A549 (cell line): ENCODE measurements at regions not wholly inside any gene's neighbourhood (a gene's known extent, or its start where the extent isn't known, plus 50 kb on each side); places are given as distances from the start of the nearest gene placed in this dataset.

ENCODE experiments used
- CEBPB ChIP-seq, 2 experiments: fragments of >200 bp in 1 of 2; sonication (Bioruptor Twin) in 1 of 2; formaldehyde crosslinking in 1 of 2; IDR thresholded peaks; 2 replicates each; pipeline ENCODE4 v1.6.1; 2012 to 2016
- CTCF ChIP-seq: fragments of >200 bp; sonication (Bioruptor Twin); formaldehyde crosslinking; IDR thresholded peaks from 3 replicates; pipeline ENCODE4 v1.5.1; 2016
- ELK1 ChIP-seq: fragments of 150-350 bp; IDR thresholded peaks from 2 replicates; pipeline ENCODE4 v1.6.1; 2014; ENCODE audit warnings: low read depth, mild to moderate bottlenecking, low read length
- EP300 ChIP-seq, 2 experiments: fragments of >200 bp; sonication (Bioruptor Twin); formaldehyde crosslinking; IDR thresholded peaks; 2 replicates in 1 of 2; 3 replicates in 1 of 2; pipeline ENCODE4 v1.6.1; 2016 to 2017
- HOXA7 ChIP-seq: fragments of 250-450 bp; sonication (Bioruptor Pico); IDR thresholded peaks from 2 replicates; pipeline ENCODE4 v1.5.0; 2020; ENCODE audit warnings: mild to moderate bottlenecking, moderate library complexity
- JUN ChIP-seq, 2 experiments: fragments of >200 bp; sonication (Bioruptor Twin); formaldehyde crosslinking; IDR thresholded peaks; 2 replicates in 1 of 2; 3 replicates in 1 of 2; pipeline ENCODE4 v1.6.1; 2016 to 2017
- MAFK ChIP-seq: fragments of 450-650 bp; IDR thresholded peaks from 2 replicates; pipeline ENCODE4 v1.6.1; 2014; ENCODE audit not compliant: partially characterized antibody
- MAZ ChIP-seq: fragments of 150-350 bp; IDR thresholded peaks from 2 replicates; pipeline ENCODE4 v1.6.1; 2014; ENCODE audit warnings: antibody characterized with exemption, low read depth, low read length, borderline replicate concordance
- POLR2A ChIP-seq: IDR thresholded peaks from 2 replicates; pipeline ENCODE4 v1.6.1; 2012; ENCODE audit warnings: mild to moderate bottlenecking, low read length
- RAD21 ChIP-seq, 2 experiments: fragments of >200 bp in 1 of 2; sonication (Bioruptor Twin) in 1 of 2; formaldehyde crosslinking in 1 of 2; IDR thresholded peaks in 1 of 2; conservative IDR thresholded peaks in 1 of 2; 2 replicates in 1 of 2; 3 replicates in 1 of 2; pipeline ENCODE4 v1.6.1; 2012 to 2018; ENCODE audit warnings: inconsistent platforms in 1 of 2
- RCOR1 ChIP-seq: fragments of 150-350 bp; IDR thresholded peaks from 2 replicates; pipeline ENCODE4 v1.6.1; 2014; ENCODE audit warnings: antibody characterized with exemption, low read length, low read depth
- REST ChIP-seq: fragments of 200-600 bp; sonication (generic); IDR thresholded peaks from 2 replicates; pipeline ENCODE4 v1.6.1; 2016; ENCODE audit warnings: antibody characterized with exemption, mild to moderate bottlenecking, moderate library complexity
- RFX5 ChIP-seq: fragments of 450-650 bp; IDR thresholded peaks from 2 replicates; pipeline ENCODE4 v1.7.1; 2014; ENCODE audit warnings: antibody characterized with exemption, mild to moderate bottlenecking, moderate library complexity
- SMC3 ChIP-seq: fragments of >200 bp; sonication (Bioruptor Twin); formaldehyde crosslinking; IDR thresholded peaks from 3 replicates; pipeline ENCODE4 v1.6.1; 2018; ENCODE audit warnings: inconsistent platforms

GRCh38 chr15:62922514-62922913, 120.0 kb upstream of the TPM1 start:
- no peak for TF ChIP-seq EP300 (IDR thresholded peaks at IDR 0.05)
- no peak for TF ChIP-seq CTCF
- no peak for TF ChIP-seq REST
- TF ChIP-seq MAFK: no peak
- TF ChIP-seq POLR2A: no peak
- no peak for TF ChIP-seq ELK1
- no peak for TF ChIP-seq SMC3
- TF ChIP-seq HOXA7 (CRISPR knock-in tag): no peak
- no peak for TF ChIP-seq RCOR1
- no peak for TF ChIP-seq RAD21 (conservative IDR thresholded peaks at IDR 0.05 in 1 of 2, IDR thresholded peaks at IDR 0.05 in 1 of 2)
- no peak for TF ChIP-seq RFX5
- TF ChIP-seq JUN (IDR thresholded peaks at IDR 0.05): no peak
- TF ChIP-seq CEBPB (IDR thresholded peaks at IDR 0.05): no peak
- no peak for TF ChIP-seq MAZ
